CD4-positive, alpha-beta T cell treated with Interleukin-6 for 4 hours (primary cell): ENCODE measurements at regions not wholly inside any gene's neighbourhood (a gene's known extent, or its start where the extent isn't known, plus 50 kb on each side); places are given as distances from the start of the nearest gene placed in this dataset.

Experiments
- DNase-seq: peaks from one replicate; pipeline ENCODE4 v3.0.0-alpha.2; 2020; ENCODE audit warnings: mixed read lengths

- DNase-seq, result no peak
Observed at GRCh38 chr7:156119771-156120170, 307.5 kb upstream of the SHH start.

GRCh38 chr7:156118248-156118645, 306.0 kb upstream of the SHH start:
- no peak for DNase-seq

GRCh38 chr7:156117542-156118247, 305.4 kb upstream of the SHH start:
- no peak for DNase-seq

GRCh38 chr7:156116514-156117215, 304.4 kb upstream of the SHH start:
- no peak for DNase-seq

GRCh38 chr7:156115582-156115981, 303.3 kb upstream of the SHH start:
- DNase-seq, result no peak

- DNase-seq, result no peak
Observed at GRCh38 chr7:156113731-156114130, 301.5 kb upstream of the SHH start.

GRCh38 chr7:156109988-156110387, 297.7 kb upstream of the SHH start:
- no peak for DNase-seq

- no peak for DNase-seq
Observed at GRCh38 chr7:156109076-156109475, 296.8 kb upstream of the SHH start.

- no peak for DNase-seq
Observed at GRCh38 chr7:156107957-156108356, 295.7 kb upstream of the SHH start.

- DNase-seq, result no peak
Observed at GRCh38 chr7:156106107-156106426, 293.8 kb upstream of the SHH start.

- DNase-seq, result no peak
Observed at GRCh38 chr7:156105337-156106106, 293.3 kb upstream of the SHH start.

- DNase-seq, result no peak
Observed at GRCh38 chr7:156104501-156105336, 292.5 kb upstream of the SHH start.

- DNase-seq, result no peak
Observed at GRCh38 chr7:156102267-156102666, 290.0 kb upstream of the SHH start.

- DNase-seq, result no peak
Observed at GRCh38 chr7:156101355-156101754, 289.1 kb upstream of the SHH start.

GRCh38 chr7:156100086-156100485, 287.8 kb upstream of the SHH start:
- no peak for DNase-seq

GRCh38 chr7:156099085-156099484, 286.8 kb upstream of the SHH start:
- no peak for DNase-seq

- DNase-seq, result no peak
Observed at GRCh38 chr7:156096771-156097538, 284.7 kb upstream of the SHH start.

- no peak for DNase-seq
Observed at GRCh38 chr7:156095908-156096539, 283.8 kb upstream of the SHH start.

- no peak for DNase-seq
Observed at GRCh38 chr7:156094350-156095146, 282.3 kb upstream of the SHH start.

GRCh38 chr7:156092307-156092706, 280.0 kb upstream of the SHH start:
- DNase-seq, result no peak

- no peak for DNase-seq
Observed at GRCh38 chr7:156091519-156092080, 279.3 kb upstream of the SHH start.
